Vagina (tissue), 2 donors: ENCODE measurements at regions not wholly inside any gene's neighbourhood (a gene's known extent, or its start where the extent isn't known, plus 50 kb on each side); places are given as distances from the start of the nearest gene placed in this dataset.

Experiments used
- DNase-seq, 2 donors: peaks; one replicate each; pipeline ENCODE4 v3.0.0-alpha.2; 2017; ENCODE audit errors: extremely low spot score in 2 of 2
- H3K27ac ChIP-seq: fragments of 200-600 bp; sonication (generic); one replicate; pipeline ENCODE4 v1.5.1; 2019
- H3K27me3 ChIP-seq: fragments of 200-600 bp; sonication (generic); one replicate; pipeline ENCODE4 v1.5.1; 2019
- H3K36me3 ChIP-seq, 2 donors: fragments of 200-600 bp; sonication (generic); one replicate each; pipeline ENCODE4 v1.5.1; 2017 to 2019
- H3K4me1 ChIP-seq: fragments of 200-600 bp; sonication (generic); one replicate; pipeline ENCODE4 v1.5.1; 2019
- H3K4me3 ChIP-seq, 2 donors: fragments of 200-600 bp; sonication (generic); 1 replicate in 1 of 2; 2 replicates in 1 of 2; pipeline ENCODE4 v1.5.1; 2016 to 2019
- H3K9me3 ChIP-seq: fragments of 200-600 bp; sonication (generic); one replicate; pipeline ENCODE4 v1.5.1; 2019
- CTCF ChIP-seq, 3 experiments: fragments of 450-650 bp in 2 of 3; fragments of 200-600 bp in 1 of 3; sonication (generic) in 1 of 3; IDR thresholded peaks; one replicate each; pipeline ENCODE4 v1.5.1; 2017 to 2019; ENCODE audit warnings: antibody characterized with exemption in 3 of 3, mild to moderate bottlenecking in 2 of 3, moderate library complexity in 2 of 3
- POLR2A ChIP-seq, 2 donors: fragments of 450-650 bp; IDR thresholded peaks; one replicate each; pipeline ENCODE4 v1.6.1; 2017; ENCODE audit warnings: antibody characterized with exemption in 2 of 2, mild to moderate bottlenecking in 2 of 2, moderate library complexity in 2 of 2
- POLR2AphosphoS5 ChIP-seq, 2 donors: sonication (generic); formaldehyde crosslinking; IDR thresholded peaks; one replicate each; pipeline ENCODE4 v1.9.0; 2017; ENCODE audit warnings: antibody characterized with exemption in 2 of 2, mild to moderate bottlenecking in 2 of 2, low read depth in 1 of 2; ENCODE audit not compliant: insufficient read depth in 1 of 2
- intact Hi-C: fragments of 100-400 bp; cut with DNase I; formaldehyde crosslinking; loops from one replicate; pipeline ENCODE4 v1.15.1; 2023

GRCh38 chr12:30134229-30134628 is 350.5 kb upstream of the TMTC1 start:
- H3K4me3 ChIP-seq: no peak overlapping the region
- intact Hi-C loops: no loop called here
- H3K27ac ChIP-seq: no peak overlapping the region
- TF ChIP-seq POLR2AphosphoS5 (IDR thresholded peaks at IDR 0.05; ENCODE audit: insufficient read depth in 1 of 2, low read depth in 1 of 2) (no peak), CTCF (IDR thresholded peaks at IDR 0.05) (no peak), POLR2A (IDR thresholded peaks at IDR 0.05) (no peak)
- no peaks in the 10 kb centered on the region for H3K36me3 ChIP-seq
- H3K4me1 ChIP-seq: no peaks in the 10 kb centered on the region
- no peaks in the 10 kb centered on the region for H3K27me3 ChIP-seq
- no peak for DNase-seq
- no peaks in the 10 kb centered on the region for H3K9me3 ChIP-seq

DNA sequence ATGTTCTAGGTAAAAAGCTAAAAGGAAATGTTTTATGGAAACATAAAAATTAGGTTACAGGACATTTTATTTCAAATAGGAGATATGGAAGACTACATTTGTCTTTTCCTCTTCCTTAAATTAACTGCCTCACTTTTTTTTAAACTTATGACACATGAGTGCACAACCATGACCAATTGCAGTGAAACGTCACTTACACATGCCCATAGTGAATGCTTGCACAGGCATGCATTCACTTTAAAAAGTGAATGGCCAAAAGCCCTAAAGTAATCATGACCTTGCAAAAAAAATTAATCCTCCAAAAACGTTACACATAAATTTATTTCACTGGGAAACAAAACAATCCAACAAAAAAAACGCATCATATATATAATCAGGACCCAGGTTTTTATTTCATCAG is 343.2 kb upstream of the TMTC1 start:
- H3K27ac ChIP-seq: no peak overlapping the region
- H3K36me3 ChIP-seq: no peaks in the 10 kb centered on the region
- no peaks in the 10 kb centered on the region for H3K27me3 ChIP-seq
- no peak overlapping the region for H3K4me3 ChIP-seq
- no peaks in the 10 kb centered on the region for H3K4me1 ChIP-seq
- DNase-seq: no peak
- H3K9me3 ChIP-seq: no peaks in the 10 kb centered on the region
- TF ChIP-seq POLR2A (IDR thresholded peaks at IDR 0.05) (no peak), POLR2AphosphoS5 (IDR thresholded peaks at IDR 0.05; ENCODE audit: insufficient read depth in 1 of 2, low read depth in 1 of 2) (no peak), CTCF (IDR thresholded peaks at IDR 0.05) (no peak)
- intact Hi-C loops: no loop called here

DNA sequence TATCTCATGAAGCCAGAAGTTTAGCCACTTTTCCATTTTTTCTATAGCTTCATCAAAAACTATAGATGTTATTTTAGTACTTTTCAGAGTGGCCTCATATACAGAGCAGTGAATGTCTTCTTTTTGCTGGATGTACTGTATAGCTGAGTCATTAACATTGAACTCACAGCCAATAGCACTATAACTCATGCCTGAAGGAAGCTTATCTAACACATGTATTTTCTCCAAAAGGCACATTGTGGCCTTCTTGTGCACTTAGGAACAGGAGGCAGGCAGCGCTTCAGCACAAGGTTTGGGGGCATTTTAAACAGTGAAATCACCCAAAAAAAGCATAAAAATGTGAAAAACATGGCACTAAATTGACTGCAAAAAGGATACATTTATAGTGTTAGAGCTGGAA is 336.8 kb upstream of the TMTC1 start:
- no peaks in the 10 kb centered on the region for H3K9me3 ChIP-seq
- H3K4me1 ChIP-seq: no peaks in the 10 kb centered on the region
- no peaks in the 10 kb centered on the region for H3K27me3 ChIP-seq
- TF ChIP-seq POLR2A (IDR thresholded peaks at IDR 0.05): no peak
- no peak for TF ChIP-seq POLR2AphosphoS5 (IDR thresholded peaks at IDR 0.05; ENCODE audit: insufficient read depth in 1 of 2, low read depth in 1 of 2)
- no peak for TF ChIP-seq CTCF (IDR thresholded peaks at IDR 0.05)
- intact Hi-C loops: no loop called here
- H3K4me3 ChIP-seq: no peak overlapping the region
- no peak for DNase-seq
- H3K27ac ChIP-seq: no peak overlapping the region
- H3K36me3 ChIP-seq: no peaks in the 10 kb centered on the region

DNA sequence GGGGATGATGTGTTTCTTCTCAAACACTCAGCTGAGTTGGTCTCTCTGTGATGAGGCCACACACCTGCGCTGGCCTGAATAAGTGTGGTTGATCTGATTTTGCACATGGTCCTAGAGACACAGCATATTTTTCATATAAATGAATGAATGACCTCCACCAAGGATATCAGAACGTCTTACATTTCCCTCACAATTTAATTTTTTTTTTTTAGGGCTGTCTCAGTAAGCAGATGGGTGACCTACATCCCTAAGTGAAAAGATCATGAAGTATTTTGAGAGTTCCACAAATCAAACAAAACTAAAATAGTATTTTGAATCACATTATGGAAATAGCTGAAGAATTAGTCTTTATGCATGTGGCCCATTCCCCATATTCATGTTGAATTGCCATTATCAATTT is 333.7 kb upstream of the TMTC1 start:
- intact Hi-C loops: no loop called here
- no peak overlapping the region for H3K4me3 ChIP-seq
- DNase-seq: no peak
- TF ChIP-seq POLR2A (IDR thresholded peaks at IDR 0.05): no peak
- no peak for TF ChIP-seq CTCF (IDR thresholded peaks at IDR 0.05)
- TF ChIP-seq POLR2AphosphoS5 (IDR thresholded peaks at IDR 0.05; ENCODE audit: insufficient read depth in 1 of 2, low read depth in 1 of 2): no peak
- H3K9me3 ChIP-seq: no peaks in the 10 kb centered on the region
- no peaks in the 10 kb centered on the region for H3K36me3 ChIP-seq
- H3K4me1 ChIP-seq: no peaks in the 10 kb centered on the region
- H3K27ac ChIP-seq: no peak overlapping the region
- H3K27me3 ChIP-seq: no peaks in the 10 kb centered on the region

DNA sequence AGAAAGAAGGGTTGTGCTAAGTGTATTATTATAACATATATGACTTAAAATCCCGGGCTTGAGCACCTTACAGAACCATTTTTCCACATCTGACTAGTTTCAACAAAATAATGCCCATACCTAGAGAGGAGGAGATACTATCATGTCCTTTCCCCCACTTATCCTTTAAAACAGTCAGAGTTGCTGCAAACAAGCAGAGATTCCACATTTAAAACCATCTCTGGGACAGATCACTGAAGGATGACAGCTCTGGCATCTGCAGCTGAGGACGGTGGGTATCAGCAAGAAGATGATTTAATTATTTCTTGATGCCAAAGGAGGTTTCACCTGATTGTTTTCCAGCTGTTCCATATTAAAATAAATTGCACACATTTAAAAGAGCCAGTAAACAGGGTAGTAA is 328.0 kb upstream of the TMTC1 start:
- intact Hi-C loops: no loop called here
- no peak for TF ChIP-seq POLR2AphosphoS5 (IDR thresholded peaks at IDR 0.05; ENCODE audit: insufficient read depth in 1 of 2, low read depth in 1 of 2)
- no peak for TF ChIP-seq POLR2A (IDR thresholded peaks at IDR 0.05)
- TF ChIP-seq CTCF (IDR thresholded peaks at IDR 0.05): no peak
- Histone ChIP-seq H3K4me1 (no peaks in the 10 kb centered on the region), H3K27ac (no peak overlapping the region), H3K9me3 (no peaks in the 10 kb centered on the region), H3K36me3 (no peaks in the 10 kb centered on the region), H3K27me3 (no peaks in the 10 kb centered on the region), H3K4me3 (no peak overlapping the region)
- no peak for DNase-seq
